ENCODE measurements at regions not wholly inside any gene's neighbourhood (a gene's known extent, or its start where the extent isn't known, plus 50 kb on each side); places are given as distances from the start of the nearest gene placed in this dataset.

GRCh38 chr2:143908843-143909242 is 611.1 kb downstream of the ZEB2 start:
- no peak for TF ChIP-seq SIN3B (IDR thresholded peaks at IDR 0.05; ENCODE audit: low read depth)
- TF ChIP-seq PRPF4 (IDR thresholded peaks at IDR 0.05; ENCODE audit: insufficient read depth, low read depth, low read length, poor library complexity, severe bottlenecking): no peak
- TF ChIP-seq CTCF (IDR thresholded peaks at IDR 0.05 in 2 of 3, conservative IDR thresholded peaks at IDR 0.05 in 1 of 3; ENCODE audit: insufficient read depth in 2 of 3, low read depth in 1 of 3, low read length in 3 of 3): no peak
- TF ChIP-seq, protein P1, sequence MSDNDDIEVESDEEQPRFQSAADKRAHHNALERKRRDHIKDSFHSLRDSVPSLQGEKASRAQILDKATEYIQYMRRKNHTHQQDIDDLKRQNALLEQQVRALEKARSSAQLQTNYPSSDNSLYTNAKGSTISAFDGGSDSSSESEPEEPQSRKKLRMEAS (CRISPR knock-in tag; IDR thresholded peaks at IDR 0.05): no peak
